ENCODE measurements at regions not wholly inside any gene's neighbourhood (a gene's known extent, or its start where the extent isn't known, plus 50 kb on each side); places are given as distances from the start of the nearest gene placed in this dataset.

- Histone ChIP-seq H3K4me3 (no peak overlapping the region), H3K9me3 (ENCODE audit: control insufficient read depth in 4 of 4, insufficient read depth in 3 of 4, low read length in 3 of 4) (peaks cover 0 to 4% (median 0%) of the 10 kb centered on the region in 4 donors), H3K36me3 (ENCODE audit: control insufficient read depth in 4 of 4, insufficient read depth in 4 of 4, low read length in 4 of 4) (no peaks in the 10 kb centered on the region), H3K9ac (ENCODE audit: insufficient read depth in 1 of 2, low read length in 2 of 2) (no peak overlapping the region), H3K27ac (ENCODE audit: low read depth in 1 of 2, low read length in 1 of 2) (no peak overlapping the region), H3K4me1 (ENCODE audit: control insufficient read depth in 5 of 5, insufficient read depth in 5 of 5, low read length in 5 of 5) (peaks cover 0 to 5% (median 0%) of the 10 kb centered on the region in 5 donors), H3K27me3 (ENCODE audit: control insufficient read depth in 3 of 3, insufficient read depth in 3 of 3, low read length in 2 of 3) (no peaks in the 10 kb centered on the region)
- TF ChIP-seq CTCF (IDR thresholded peaks at IDR 0.05; ENCODE audit: control extremely low read depth, extremely low read depth), result no peak
- WGBS, 2 donors, result 81 to 97% methylated on average over 1 of the region's 1 CpG
- ATAC-seq (ENCODE audit: insufficient read depth, low FRiP score) (no peak), DNase-seq (no peak)
Measured at GRCh38 chr12:58095002-58095401, 153.6 kb downstream of the ATP23 start.

- no peak overlapping the region for H3K9ac ChIP-seq (ENCODE audit: insufficient read depth in 1 of 2, low read length in 2 of 2)
- no peaks in the 10 kb centered on the region for H3K36me3 ChIP-seq (ENCODE audit: control insufficient read depth in 4 of 4, insufficient read depth in 4 of 4, low read length in 4 of 4)
- TF ChIP-seq CTCF (IDR thresholded peaks at IDR 0.05; ENCODE audit: control extremely low read depth, extremely low read depth), result no peak
- peaks cover 0 to 8% (median 2%) of the 10 kb centered on the region in 4 donors for H3K9me3 ChIP-seq (ENCODE audit: control insufficient read depth in 4 of 4, insufficient read depth in 3 of 4, low read length in 3 of 4)
- H3K27me3 ChIP-seq (ENCODE audit: control insufficient read depth in 3 of 3, insufficient read depth in 3 of 3, low read length in 2 of 3), result no peaks in the 10 kb centered on the region
- 84 to 94% methylated on average over 3 of the region's 3 CpGs for WGBS, 2 donors
- no peak overlapping the region for H3K27ac ChIP-seq (ENCODE audit: low read depth in 1 of 2, low read length in 1 of 2)
- ATAC-seq (ENCODE audit: insufficient read depth, low FRiP score), result no peak
- DNase-seq, result no peak
- H3K4me3 ChIP-seq, result no peak overlapping the region
- H3K4me1 ChIP-seq (ENCODE audit: control insufficient read depth in 5 of 5, insufficient read depth in 5 of 5, low read length in 5 of 5), result peaks cover 0 to 1% (median 0%) of the 10 kb centered on the region in 5 donors
Measured at GRCh38 chr12:58097741-58098140, 156.4 kb downstream of the ATP23 start.

- Histone ChIP-seq H3K27me3 (ENCODE audit: control insufficient read depth in 3 of 3, insufficient read depth in 3 of 3, low read length in 2 of 3) (no peaks in the 10 kb centered on the region), H3K4me3 (no peak overlapping the region), H3K4me1 (ENCODE audit: control insufficient read depth in 5 of 5, insufficient read depth in 5 of 5, low read length in 5 of 5) (no peaks in the 10 kb centered on the region), H3K9ac (ENCODE audit: insufficient read depth in 1 of 2, low read length in 2 of 2) (no peak overlapping the region), H3K9me3 (ENCODE audit: control insufficient read depth in 4 of 4, insufficient read depth in 3 of 4, low read length in 3 of 4) (peaks cover 0 to 8% (median 2%) of the 10 kb centered on the region in 4 donors), H3K27ac (ENCODE audit: low read depth in 1 of 2, low read length in 1 of 2) (no peak overlapping the region), H3K36me3 (ENCODE audit: control insufficient read depth in 4 of 4, insufficient read depth in 4 of 4, low read length in 4 of 4) (no peaks in the 10 kb centered on the region)
- no peak for TF ChIP-seq CTCF (IDR thresholded peaks at IDR 0.05; ENCODE audit: control extremely low read depth, extremely low read depth)
- 78 to 79% methylated on average over 4 of the region's 4 CpGs for WGBS, 2 donors
- DNase-seq (no peak), ATAC-seq (ENCODE audit: insufficient read depth, low FRiP score) (no peak)
Measured at GRCh38 chr12:58099476-58099875, 158.1 kb downstream of the ATP23 start.

- Histone ChIP-seq H3K9ac (ENCODE audit: insufficient read depth in 1 of 2, low read length in 2 of 2) (no peak overlapping the region), H3K4me1 (ENCODE audit: control insufficient read depth in 5 of 5, insufficient read depth in 5 of 5, low read length in 5 of 5) (no peaks in the 10 kb centered on the region), H3K27ac (ENCODE audit: low read depth in 1 of 2, low read length in 1 of 2) (no peak overlapping the region), H3K9me3 (ENCODE audit: control insufficient read depth in 4 of 4, insufficient read depth in 3 of 4, low read length in 3 of 4) (peaks cover 0 to 8% (median 2%) of the 10 kb centered on the region in 4 donors), H3K36me3 (ENCODE audit: control insufficient read depth in 4 of 4, insufficient read depth in 4 of 4, low read length in 4 of 4) (no peaks in the 10 kb centered on the region), H3K4me3 (no peak overlapping the region), H3K27me3 (ENCODE audit: control insufficient read depth in 3 of 3, insufficient read depth in 3 of 3, low read length in 2 of 3) (no peaks in the 10 kb centered on the region)
- no peak for DNase-seq
- TF ChIP-seq CTCF (IDR thresholded peaks at IDR 0.05; ENCODE audit: control extremely low read depth, extremely low read depth), result no peak
- ATAC-seq (ENCODE audit: insufficient read depth, low FRiP score), result no peak
- WGBS, 2 donors, result 63 to 81% methylated on average over 4 of the region's 4 CpGs
Measured at GRCh38 chr12:58104351-58104755, 163.0 kb downstream of the ATP23 start.

Measured in lung (tissue), 11 donors.